Activated CD4-positive, alpha-beta T cell treated with anti-CD3 and anti-CD28 coated beads, Interleukin-10, Interleukin-2, amounts not matched to agents 100 ng/mL and 50 ng/mL, durations not matched to agents 16 hours and 8 hours (primary cell): ENCODE measurements at regions not wholly inside any gene's neighbourhood (a gene's known extent, or its start where the extent isn't known, plus 50 kb on each side); places are given as distances from the start of the nearest gene placed in this dataset.

Experiments used
- DNase-seq: peaks from one replicate; pipeline ENCODE4 v3.0.0-alpha.2; 2020

- DNase-seq, result no peak
Measured at GRCh38 chr9:103803245-103803644, 290.9 kb upstream of the SMC2 start.

- no peak for DNase-seq
Measured at GRCh38 chr9:103804077-103804735, 289.9 kb upstream of the SMC2 start.

- no peak for DNase-seq
Measured at GRCh38 chr9:103809745-103810144, 284.4 kb upstream of the SMC2 start.

GRCh38 chr9:103811462-103811861 lies 282.6 kb upstream of the SMC2 start:
- no peak for DNase-seq

- no peak for DNase-seq
Measured at GRCh38 chr9:103816146-103816545, 278.0 kb upstream of the SMC2 start.

GRCh38 chr9:103819936-103820335 lies 274.2 kb upstream of the SMC2 start:
- DNase-seq, result no peak

- DNase-seq, result no peak
Measured at GRCh38 chr9:103821115-103821514, 273.0 kb upstream of the SMC2 start.

- no peak for DNase-seq
Measured at GRCh38 chr9:103837940-103838339, 256.2 kb upstream of the SMC2 start.

GRCh38 chr9:103839197-103839596 lies 254.9 kb upstream of the SMC2 start:
- no peak for DNase-seq

GRCh38 chr9:103867886-103868285 lies 226.2 kb upstream of the SMC2 start:
- DNase-seq, result no peak

- DNase-seq, result no peak
Measured at GRCh38 chr9:103872811-103873210, 221.3 kb upstream of the SMC2 start.

GRCh38 chr9:103881419-103881818 lies 212.7 kb upstream of the SMC2 start:
- no peak for DNase-seq

- DNase-seq, result no peak
Measured at GRCh38 chr9:103889989-103890388, 204.1 kb upstream of the SMC2 start.

- no peak for DNase-seq
Measured at GRCh38 chr9:103894184-103894583, 199.9 kb upstream of the SMC2 start.

GRCh38 chr9:103898550-103898949 lies 195.6 kb upstream of the SMC2 start:
- no peak for DNase-seq

GRCh38 chr9:103899866-103900265 lies 194.2 kb upstream of the SMC2 start:
- DNase-seq, result no peak

GRCh38 chr9:103900466-103900865 lies 193.6 kb upstream of the SMC2 start:
- DNase-seq, result no peak

GRCh38 chr9:103902263-103902662 lies 191.8 kb upstream of the SMC2 start:
- DNase-seq, result no peak

GRCh38 chr9:103904242-103904641 lies 189.9 kb upstream of the SMC2 start:
- no peak for DNase-seq

GRCh38 chr9:103913899-103914298 lies 180.2 kb upstream of the SMC2 start:
- DNase-seq, result no peak

GRCh38 chr9:103919605-103920209 lies 174.4 kb upstream of the SMC2 start:
- no peak for DNase-seq

- DNase-seq, result no peak
Measured at GRCh38 chr9:103928442-103928841, 165.7 kb upstream of the SMC2 start.

GRCh38 chr9:103941104-103941503 lies 153.0 kb upstream of the SMC2 start:
- no peak for DNase-seq

GRCh38 chr9:103942200-103942599 lies 151.9 kb upstream of the SMC2 start:
- no peak for DNase-seq

- DNase-seq, result no peak
Measured at GRCh38 chr9:103942651-103943050, 151.5 kb upstream of the SMC2 start.
